NCI-H1694 (cell line): ENCODE measurements at regions not wholly inside any gene's neighbourhood (a gene's known extent, or its start where the extent isn't known, plus 50 kb on each side); places are given as distances from the start of the nearest gene placed in this dataset.
A peak's percentile ranks its signal among the peaks of the same experiment; 100 is the strongest.

ENCODE experiments used
- DNase-seq: peaks from one replicate; lab custom pipeline; 2025; lab: John Stamatoyannopoulos, UW

DNA sequence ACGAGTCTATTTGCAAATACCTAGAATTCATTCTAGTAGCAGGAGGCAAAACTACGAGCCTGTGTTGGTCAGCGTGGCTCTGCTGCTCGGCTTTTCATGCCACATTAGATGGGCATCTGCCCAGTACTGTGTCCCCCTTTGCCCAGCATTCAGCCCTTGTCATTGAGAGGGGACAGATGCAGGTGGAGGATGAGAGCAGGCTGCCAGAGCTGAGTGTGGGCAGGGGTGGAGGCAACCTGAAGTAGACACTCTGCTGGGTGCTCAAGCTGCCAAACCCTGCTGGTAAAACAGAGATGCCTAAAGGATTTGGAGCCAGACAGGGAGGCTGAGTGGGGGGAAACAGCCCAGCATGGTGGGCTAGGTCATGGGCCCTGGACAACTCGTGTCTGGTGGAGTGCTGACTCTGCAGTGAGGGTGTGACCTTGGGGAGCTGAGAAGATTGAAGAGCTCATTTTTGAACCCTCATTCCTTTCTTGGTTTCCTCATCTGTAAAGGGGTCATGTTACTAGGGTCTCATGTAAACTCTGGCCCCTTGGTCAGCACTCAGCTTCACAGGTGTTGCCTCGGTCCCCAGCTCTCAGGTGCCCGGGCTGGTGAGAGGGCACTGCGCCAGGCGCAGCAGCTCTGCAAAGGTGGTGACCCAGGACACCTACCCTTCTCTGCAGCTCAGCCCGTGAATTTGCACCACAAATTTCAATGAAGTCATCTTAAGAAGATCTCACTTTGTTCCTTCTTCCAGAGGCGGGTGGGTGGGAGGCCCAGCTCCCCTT lies 64.2 kb upstream of the BHLHE23 start:
- DNase-seq = no peak

DNA sequence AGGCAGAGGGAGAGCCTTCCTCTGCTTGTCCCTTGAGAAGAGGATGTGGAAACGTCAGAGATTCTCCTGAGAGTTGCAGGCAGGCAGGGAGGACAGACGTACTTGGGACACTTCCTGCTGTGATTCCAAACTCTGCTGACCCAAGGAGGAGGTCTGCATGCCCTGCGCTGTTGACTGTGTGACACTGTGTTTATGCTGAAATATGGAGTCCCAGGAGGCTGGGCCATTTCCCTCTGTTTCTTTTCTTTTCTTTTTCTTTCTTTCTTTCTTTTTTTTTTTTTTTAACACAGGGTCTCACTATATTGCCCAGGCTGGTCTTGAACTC lies 63.5 kb upstream of the BHLHE23 start:
- DNase-seq = no peak

DNA sequence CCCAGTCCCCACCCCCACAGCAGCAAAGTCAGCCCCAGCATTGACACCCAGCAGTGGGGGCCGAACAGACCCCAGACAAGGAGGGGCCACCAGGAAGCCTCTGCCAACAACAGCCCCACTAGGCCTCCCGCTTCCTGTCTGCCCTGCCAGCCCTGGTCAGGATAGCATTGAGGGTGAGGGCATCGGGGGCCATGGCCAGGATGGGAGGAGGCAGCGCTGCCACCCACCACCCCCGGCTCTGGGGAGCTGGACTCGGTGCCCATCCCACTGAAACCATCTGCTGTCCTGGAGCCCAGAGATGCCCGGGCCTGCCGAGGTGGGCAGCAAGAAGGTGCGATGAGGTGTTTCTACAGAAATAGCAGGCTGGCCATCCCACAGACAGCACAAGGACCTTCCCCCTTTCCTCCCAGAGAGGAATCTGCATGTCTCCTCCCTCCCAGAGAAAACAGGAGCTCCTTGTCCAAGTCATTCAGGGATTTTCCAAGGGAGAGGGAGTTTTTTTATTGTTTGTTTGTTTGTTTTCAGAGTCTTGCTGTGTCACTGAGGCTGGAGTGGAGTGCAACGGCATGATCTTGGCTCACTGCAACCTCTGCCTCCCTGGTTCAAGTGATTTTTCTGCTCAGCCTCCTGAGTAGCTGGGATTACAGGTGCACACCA lies 62.1 kb upstream of the BHLHE23 start:
- no peak for DNase-seq

DNA sequence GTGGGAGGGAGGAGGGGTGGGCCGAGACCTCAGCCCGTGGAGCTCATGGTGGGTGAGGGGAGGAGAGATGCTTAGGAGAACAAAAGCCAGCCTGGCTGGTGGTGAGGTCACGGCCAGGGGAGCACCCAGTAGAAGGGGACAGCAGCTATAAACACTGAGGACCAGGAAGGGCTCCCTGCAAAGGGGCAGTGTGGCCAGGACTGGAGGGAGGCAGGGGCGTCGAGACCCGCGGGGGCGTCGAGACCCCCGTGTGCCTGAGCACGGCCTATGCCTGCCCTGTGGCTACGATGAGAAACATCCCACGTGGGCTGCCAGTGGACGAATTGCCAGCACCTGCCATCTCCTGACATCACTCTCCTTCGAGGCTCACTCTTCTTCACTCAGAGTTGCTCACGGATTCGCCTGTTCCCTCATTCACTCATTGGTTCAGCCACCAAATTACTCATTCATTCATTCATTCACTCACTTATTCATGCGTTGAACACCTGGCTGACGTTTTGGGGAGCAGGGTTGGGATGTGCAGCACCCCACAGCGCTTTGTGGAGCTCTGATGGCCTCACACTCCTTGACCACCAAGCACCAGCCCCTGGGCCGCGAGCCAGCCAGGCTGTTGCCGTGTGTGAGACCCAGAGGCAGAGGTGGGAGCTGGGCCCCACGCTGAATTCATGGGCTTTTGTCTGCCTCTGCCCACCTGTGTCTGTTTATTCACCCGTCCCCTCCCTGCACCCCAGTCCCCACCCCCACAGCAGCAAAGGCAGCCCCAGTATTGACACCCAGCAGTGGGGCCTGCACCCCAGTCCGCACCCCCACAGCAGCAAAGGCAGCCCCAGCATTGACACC lies 61.2 kb upstream of the BHLHE23 start:
- DNase-seq = no peak

DNA sequence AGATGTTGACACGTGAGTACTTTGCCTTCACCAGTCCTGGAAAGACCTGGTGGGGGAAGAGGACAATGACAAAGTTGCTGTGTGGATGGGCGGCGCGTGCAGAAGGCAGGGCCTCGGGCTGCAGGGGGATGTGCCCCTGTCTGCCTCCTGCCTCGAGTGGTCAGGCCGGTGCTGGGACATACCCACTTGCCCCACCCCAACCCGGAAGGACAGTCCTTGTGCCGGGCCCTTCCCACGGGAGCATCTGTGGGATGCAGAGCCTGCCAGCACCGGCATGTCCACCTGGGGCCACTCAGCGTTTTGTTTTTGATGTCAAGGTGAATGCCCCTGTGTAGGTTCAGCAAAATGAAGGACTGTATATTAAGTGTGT lies 60.5 kb upstream of the BHLHE23 start:
- no peak for DNase-seq

DNA sequence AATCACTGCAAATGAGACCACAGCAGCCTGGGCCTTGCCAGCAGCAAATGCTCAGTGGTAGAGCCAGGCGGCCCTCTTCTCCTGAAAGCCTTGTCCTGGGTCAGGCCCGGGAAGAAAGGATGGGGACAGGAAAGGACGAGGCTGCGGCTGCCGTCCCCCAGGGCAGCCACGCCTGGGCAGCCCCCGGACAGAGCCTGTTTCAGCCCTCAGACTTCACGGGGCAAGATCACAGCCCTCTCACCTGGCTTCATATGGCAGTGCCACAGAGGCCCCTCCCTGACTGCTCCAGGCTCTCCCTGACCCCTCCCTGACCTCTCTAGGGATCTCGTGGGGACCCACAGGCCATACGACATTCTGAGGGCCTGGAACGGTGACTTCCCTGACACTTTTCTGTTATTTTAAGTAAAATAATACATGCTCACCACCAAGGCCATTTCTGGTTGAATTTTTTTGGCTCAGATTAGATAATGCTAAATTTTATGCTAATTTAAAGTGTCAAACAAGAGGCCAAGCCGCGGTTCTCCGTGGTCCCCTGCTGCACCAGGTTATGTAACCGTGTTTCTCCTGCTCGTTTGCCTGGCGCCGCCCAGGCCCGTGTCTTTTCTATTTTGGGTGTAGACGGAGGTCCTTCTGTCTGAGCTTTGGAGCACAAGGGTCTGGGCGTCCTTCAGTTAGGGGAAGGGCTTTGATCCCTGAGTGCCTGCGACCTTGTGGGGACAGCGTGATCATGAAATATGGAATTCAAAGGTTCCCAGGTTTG lies 59.9 kb upstream of the BHLHE23 start:
- DNase-seq = no peak

DNA sequence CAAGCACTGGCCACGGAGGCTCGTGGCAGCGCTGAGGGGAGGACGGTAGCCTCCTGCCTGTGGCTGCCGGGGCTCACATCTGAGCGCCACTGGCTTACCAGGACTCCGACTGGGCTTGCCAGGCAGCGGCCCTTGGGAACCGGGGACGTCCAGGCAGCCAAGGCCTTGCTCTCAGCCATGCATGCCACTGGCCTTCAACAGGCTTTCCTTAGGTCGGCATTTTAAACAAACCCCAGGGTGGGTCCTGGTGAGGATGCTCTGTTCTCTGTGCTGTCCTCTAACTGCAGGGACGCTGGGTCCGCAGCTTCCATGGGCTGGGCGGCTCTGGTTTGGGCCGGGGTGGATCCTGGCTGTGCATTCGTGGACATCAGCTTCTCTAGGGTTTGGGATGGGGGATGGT lies 59.1 kb upstream of the BHLHE23 start:
- DNase-seq = no peak

DNA sequence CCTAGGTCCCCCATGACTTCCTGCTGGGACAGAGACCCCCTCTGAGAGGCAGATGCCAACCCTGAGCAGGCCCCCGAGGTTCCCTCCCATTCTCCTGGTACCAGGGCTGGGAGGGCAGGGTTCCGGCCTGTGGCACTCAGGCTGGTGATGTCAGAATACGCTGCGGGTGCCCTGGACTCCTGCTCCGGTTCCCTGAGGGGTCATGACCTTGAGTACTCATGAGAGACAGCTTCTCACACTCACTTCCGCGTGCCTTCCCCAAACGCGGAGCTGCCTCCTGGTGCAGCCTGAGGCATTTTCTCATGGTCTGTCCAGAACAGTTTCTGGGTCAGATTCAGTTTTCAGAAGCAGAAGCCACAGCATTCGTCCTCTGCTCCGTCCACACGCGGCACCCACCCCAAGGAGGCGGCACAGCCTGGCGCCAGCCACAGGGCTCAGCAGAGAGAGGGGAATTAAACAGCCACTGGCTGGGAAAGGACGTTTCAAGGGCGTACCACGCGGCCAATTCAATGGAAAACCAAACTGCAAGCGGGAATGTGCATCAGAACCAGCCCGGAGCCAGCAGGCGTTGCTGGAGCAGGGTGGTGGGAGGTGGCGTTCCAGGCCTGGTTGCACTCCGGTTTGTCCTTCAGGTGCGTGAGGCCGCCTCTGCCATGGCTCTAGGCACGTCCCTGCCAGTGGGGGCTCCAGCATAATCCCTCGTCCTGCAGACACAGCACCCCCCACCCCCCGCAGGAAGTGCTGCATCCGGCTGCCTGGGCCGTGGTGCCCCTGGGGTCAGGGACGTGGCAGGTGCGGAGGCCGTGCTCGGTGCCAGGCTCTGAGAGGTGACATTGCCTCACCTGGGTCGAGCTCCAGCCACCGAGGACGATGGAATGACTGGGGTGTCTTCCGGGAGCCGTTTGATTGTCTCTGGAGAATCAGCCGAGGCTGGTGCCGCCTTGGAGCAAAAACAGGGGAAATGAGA lies 58.3 kb upstream of the BHLHE23 start:
- DNase-seq = no peak

DNA sequence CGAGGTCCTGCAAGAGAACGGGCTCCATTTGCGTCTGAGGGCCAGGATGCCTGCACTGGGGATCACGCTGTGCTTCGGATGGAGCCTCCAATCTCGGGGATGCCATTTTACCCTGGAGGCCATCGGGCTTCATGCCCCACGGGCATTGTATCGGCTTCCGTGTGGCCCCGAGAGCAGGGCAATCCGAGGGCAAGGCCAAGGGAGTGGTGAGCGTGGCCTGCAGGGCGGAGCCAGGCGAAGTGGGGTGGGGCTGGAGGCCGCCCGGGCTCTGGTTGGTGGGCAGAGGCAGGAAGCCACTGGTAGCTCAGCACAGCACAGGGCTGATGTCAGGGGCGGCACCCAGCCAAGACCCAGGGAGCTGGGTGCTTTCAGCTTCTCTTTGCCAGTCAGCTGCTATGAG lies 57.5 kb upstream of the BHLHE23 start:
- no peak for DNase-seq

DNA sequence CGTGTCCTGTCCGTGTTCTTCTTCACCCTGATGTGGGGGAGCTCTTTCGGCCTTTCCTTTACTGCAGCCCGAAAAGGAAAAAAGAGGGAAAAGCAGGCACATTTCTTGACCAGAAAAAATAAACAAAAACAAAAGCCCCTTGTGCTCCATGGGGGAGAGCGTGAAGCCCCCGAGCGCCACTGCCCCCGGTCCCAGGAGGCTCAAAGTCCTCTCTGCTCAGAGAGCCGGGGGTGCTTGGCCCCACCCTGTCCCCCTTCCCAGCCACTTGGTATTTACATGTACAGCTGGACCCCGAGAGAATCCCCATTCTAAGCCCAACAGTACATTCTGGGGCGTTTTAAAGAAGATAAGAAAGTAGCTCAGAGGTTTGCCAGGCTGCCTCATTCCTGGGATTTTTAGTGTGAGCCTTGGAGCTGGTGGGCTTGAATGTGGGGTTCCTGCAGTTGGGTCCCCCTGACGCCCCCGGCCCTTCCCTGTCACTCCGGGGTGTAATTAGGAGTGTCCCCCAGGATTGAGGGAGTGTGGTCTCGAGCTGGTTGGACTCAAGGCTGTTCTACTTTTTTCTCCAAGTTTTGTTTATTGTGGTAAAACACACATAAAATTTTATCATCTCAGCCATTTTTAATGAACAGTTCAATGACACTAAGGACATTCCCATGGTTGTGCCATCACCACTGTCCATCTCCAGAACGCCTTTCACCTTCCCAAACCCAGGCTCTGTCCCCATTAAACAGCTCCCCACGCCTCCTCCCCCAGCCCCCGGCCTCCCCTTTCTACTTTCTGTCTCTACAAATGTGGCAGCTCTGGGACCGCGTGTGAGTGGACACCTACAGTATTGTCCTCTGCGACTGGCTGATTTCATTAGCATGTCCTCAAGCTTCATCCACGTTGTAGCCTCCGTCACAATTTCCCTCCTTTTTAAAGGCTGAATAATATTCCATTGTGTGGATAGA lies 55.7 kb upstream of the BHLHE23 start:
- no peak for DNase-seq

DNA sequence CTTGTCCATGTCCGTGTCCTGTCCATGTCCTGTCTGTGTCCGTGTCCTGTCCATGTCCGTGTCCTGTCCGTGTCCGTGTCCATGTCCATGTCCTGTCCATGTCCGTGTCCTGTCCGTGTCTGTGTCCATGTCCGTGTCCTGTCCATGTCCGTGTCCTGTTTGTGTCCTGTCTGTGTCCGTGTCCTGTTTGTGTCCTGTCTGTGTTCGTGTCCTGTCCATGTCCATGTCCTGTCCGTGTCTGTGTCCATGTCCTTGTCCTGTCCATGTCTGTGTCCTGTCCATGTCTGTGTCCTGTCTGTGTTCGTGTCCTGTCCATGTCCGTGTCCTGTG lies 55.0 kb upstream of the BHLHE23 start:
- no peak for DNase-seq

DNA sequence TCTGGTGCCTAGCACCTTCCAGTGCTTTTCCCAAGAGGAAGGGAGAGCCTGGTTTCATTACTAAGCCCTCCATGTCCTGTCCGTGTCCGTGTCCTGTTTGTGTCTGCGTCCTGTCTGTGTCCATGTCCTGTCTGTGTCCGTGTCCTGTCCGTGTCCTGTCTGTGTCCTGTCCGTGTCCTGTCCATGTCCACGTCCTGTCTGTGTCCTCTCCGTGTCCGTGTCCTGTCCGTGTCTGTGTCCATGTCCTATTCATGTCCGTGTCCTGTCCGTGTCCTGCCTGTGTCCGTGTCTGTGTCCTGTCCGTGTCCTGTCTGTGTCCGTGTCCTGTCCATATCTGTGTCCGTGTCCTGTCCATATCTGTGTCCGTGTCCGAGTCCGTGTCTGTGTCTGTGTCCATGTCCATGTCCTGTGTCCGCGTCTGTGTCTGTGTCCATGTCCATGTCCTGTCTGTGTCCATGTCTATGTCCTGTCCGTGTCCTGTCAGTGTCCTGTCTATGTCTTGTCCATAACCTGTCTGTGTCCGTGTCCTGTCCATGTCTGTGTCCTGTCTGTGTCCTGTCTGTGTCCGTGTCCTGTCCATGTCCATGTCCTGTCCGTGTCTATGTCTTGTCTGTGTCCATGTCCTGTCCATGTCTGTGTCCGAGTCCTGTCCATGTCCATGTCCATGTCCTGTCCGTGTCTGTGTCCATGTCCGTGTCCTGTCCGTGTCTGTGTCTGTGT lies 54.4 kb upstream of the BHLHE23 start:
- DNase-seq = no peak

DNA sequence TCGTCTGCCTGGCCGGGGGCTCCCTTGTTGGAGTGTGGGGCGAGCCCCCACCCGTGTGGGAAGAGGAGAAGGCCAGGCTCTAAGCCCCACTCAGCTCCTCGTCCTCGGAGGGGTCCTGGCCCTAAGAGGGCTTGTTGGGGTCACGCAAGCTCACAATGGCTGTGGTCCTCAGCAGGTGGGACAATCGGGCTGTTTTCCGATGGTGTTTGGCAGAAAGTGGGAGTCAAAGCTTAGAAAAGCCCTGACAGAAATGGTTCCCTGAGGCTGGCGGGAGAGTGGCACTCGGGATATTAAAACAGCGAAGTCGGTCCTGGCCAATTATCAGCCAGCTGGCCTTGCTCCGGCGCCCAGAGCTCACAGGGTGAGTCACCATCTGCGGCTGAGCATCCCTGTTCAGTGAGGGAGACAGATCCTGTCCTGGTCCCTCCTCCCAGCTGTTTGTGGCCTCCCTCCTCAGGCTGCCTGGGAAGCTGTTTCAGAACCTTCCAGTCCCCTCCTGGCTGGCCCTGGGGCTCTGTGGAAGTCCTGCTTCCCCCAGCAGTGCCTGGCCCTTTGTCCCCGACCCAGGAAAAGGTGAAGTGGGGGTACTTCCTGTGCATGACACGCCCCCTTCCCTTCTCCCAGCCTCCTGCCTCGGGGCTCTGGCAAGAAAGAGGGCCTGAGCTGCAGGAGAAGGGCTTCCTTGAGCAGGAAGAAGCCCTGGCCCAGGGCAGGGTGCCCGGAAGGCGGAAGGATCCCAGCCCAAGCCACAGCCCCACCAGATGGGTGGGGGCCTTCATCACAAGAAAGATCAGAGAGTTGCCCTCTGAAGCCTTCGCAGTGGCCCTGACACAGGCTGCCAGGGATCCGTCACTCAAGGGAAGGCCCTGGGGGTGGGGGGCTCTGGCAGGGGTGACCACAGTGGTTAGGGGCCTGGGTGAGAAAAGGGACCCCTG lies 53.6 kb upstream of the BHLHE23 start:
- peak; percentile 88 for DNase-seq

DNA sequence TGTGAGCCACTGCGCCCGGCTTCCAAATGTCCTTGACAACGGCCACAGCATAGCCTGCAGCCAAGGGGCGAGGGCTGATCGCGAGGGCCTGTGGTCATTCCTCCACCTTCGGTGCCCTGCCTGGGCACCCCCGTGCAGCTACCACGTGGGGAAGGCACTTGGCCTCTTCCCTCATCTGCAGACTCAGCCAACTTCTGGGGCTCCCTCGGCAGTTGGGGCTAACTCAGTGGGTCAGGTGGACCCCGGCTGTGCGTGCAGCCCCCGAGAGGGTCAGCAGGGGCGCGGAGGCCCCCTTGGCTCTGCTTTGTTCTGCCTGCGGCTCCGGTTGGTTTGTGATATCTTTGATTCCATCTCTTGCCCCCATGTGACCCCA lies 52.9 kb upstream of the BHLHE23 start:
- DNase-seq = no peak

DNA sequence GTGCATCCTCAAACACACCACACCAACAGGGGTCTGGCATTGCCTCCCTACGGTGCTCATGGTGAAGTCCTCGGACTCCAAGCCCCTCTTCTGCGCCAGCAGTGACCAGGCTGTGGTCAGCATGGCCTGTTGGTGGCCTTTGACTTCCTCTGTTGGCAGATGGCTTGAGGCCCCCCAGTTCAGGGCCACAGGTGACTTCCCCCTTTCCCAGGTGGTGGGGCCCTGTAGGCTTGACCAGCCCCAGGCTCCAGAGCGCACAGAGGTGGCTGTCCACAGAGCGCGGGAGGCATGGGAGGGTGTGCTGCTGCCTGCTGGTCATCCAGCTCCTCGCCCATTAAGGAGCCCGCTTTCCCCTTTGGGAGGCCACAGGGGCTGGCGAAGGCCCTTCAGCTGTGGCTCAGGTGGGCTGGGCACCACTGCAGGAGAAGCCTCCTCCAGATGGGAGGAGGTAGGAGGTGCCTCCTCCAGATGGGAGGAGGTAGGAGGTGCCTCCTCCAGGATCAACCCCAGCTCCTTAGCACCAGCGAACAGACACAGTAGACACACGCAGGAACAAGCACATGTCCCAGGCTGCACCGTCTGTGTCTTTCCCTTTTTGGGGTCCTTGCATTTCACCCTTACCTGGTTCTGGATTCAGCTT lies 52.1 kb upstream of the BHLHE23 start:
- DNase-seq = no peak

DNA sequence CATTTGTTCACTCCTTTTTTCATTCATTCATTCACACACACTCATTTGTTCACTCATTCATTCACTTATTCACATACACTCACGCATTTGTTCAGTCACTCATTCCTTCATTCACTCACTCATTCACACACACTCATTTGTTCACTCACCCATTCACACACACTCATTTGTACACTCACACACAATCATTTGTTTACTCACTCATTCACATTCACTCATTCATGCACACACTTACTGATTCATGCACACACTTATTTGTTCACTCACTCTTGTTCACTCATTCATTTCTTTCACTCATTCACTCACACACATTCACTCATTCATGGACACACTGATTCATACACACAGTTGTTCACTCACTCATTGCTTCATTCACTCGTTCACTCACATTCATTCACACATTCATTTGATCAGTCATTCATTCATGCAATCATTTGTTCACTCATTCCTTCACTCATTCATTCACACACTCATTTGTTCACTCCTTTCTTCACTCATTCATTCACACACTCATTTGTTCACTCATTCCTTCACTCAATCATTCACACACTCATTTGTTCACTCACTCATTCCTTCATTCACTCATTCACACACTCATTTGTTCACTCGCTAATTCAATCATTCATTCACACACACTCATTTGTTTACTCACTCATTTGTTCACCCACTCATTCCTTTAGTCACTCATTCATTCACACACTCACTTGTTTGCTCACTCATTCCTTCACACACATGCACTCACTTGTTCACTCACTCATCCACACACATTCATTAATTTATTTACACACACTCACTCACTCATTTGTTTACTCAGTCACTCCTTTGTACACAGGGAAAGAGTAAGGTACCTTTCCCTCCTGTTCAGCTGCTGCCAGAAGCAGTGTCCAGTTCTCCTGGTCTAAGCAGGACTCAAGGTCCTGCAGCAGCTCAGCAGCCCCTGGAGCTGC lies 50.7 kb upstream of the BHLHE23 start:
- no peak for DNase-seq
